HCT116 (cell line): ENCODE measurements at regions not wholly inside any gene's neighbourhood (a gene's known extent, or its start where the extent isn't known, plus 50 kb on each side); places are given as distances from the start of the nearest gene placed in this dataset.

Experiments used
- ATAC-seq: fragments of 200-7000 bp; cut with Tn5 transposase; 2 replicates; pipeline ENCODE4 v1.9.1; 2020; ENCODE audit warnings: mild to moderate bottlenecking, moderate library complexity
- BruUV-seq: library from RNA; stranded (reverse); fragments of 400-500 nt; replicated peaks from 2 replicates; lab custom pipeline; 2021; lab: Mats Ljungman, UMichigan
- CTCF ChIA-PET: fragments of 300-600 bp; sonication (Branson Sonifier 250); formaldehyde crosslinking; loops from one replicate; lab custom pipeline; 2021; ENCODE audit warnings: antibody characterized with exemption; lab: Charles Lee
- POLR2A ChIA-PET: fragments of 300-600, 350-600 bp; sonication (Branson Sonifier 250); formaldehyde crosslinking; loops from one replicate; lab custom pipeline; 2021; ENCODE audit warnings: antibody characterized with exemption; lab: Charles Lee
- RAD21 ChIA-PET, 2 experiments: fragments of 300-600 bp; sonication (Branson Sonifier 250); formaldehyde crosslinking; loops; one replicate each; lab custom pipeline; 2023; ENCODE audit warnings: low total read pairs in 2 of 2; ENCODE audit not compliant: uncharacterized antibody in 2 of 2, unreplicated experiment in 2 of 2, low non-redundant PET in 1 of 2; lab: Charles Lee
- DNase-seq: peaks from one replicate; pipeline ENCODE4 v3.0.0-alpha.2; 2010; ENCODE audit warnings: low read depth, low spot score
- H2AFZ ChIP-seq: fragments of 200-600 bp; shearing (Covaris generic), sonication (generic); 2 replicates; pipeline ENCODE4 v1.6.1; 2017; ENCODE audit warnings: low read depth, mixed run types, mixed read lengths, antibody characterized with exemption, low read length; ENCODE audit not compliant: poor library complexity, severe bottlenecking
- H3K27ac ChIP-seq: 2 replicates; pipeline ENCODE4 v1.5.1; 2012; ENCODE audit warnings: low read depth, low read length
- H3K27me3 ChIP-seq: fragments of 200-600 bp; sonication (generic); 2 replicates; pipeline ENCODE4 v1.6.1; 2016; ENCODE audit warnings: mixed run types, low read length, mixed read lengths; ENCODE audit not compliant: insufficient read depth
- H3K36me3 ChIP-seq, 2 experiments: fragments of 200-500 bp in 1 of 2; fragments of 200-600 bp in 1 of 2; sonication (Bioruptor generic) in 1 of 2; sonication (generic) in 1 of 2; 2 replicates each; pipeline versions ENCODE4 v1.5.1 to v1.6.1; 2014 to 2016; ENCODE audit warnings: low read length in 2 of 2, inconsistent platforms in 1 of 2, mixed read lengths in 1 of 2, mixed run types in 1 of 2; ENCODE audit not compliant: insufficient read depth in 2 of 2, control insufficient read depth in 1 of 2
- H3K4me1 ChIP-seq, 2 experiments: fragments of 200-600 bp in 1 of 2; sonication (generic) in 1 of 2; 2 replicates each; pipeline versions ENCODE4 v1.5.1 to v1.6.1; 2012 to 2017; ENCODE audit warnings: low read length in 2 of 2, inconsistent platforms in 1 of 2, mild to moderate bottlenecking in 1 of 2, mixed read lengths in 1 of 2, mixed run types in 1 of 2, moderate library complexity in 1 of 2; ENCODE audit not compliant: insufficient read depth in 2 of 2, control insufficient read depth in 1 of 2
- H3K4me2 ChIP-seq: fragments of 200-600 bp; sonication (generic); 2 replicates; pipeline ENCODE4 v1.6.1; 2017; ENCODE audit warnings: mixed run types, low read length, mixed read lengths
- H3K4me3 ChIP-seq, 2 experiments: fragments of 200-600 bp in 1 of 2; sonication (generic) in 1 of 2; replicated peaks in 1 of 2; 2 replicates each; pipeline ENCODE4 v1.5.1; 2011 to 2016; ENCODE audit warnings: low read length in 2 of 2, control low read depth in 1 of 2, low read depth in 1 of 2, mild to moderate bottlenecking in 1 of 2, mixed read lengths in 1 of 2, mixed run types in 1 of 2
- H3K79me2 ChIP-seq: fragments of 200-600 bp; sonication (generic); 2 replicates; pipeline ENCODE4 v1.6.1; 2017; ENCODE audit warnings: mild to moderate bottlenecking, mixed run types, low read length, moderate library complexity, mixed read lengths; ENCODE audit not compliant: insufficient read depth
- H3K9ac ChIP-seq: fragments of 200-600 bp; sonication (generic); 2 replicates; pipeline ENCODE4 v1.6.1; 2016; ENCODE audit warnings: low read length, mixed read lengths
- H3K9me2 ChIP-seq: fragments of 200-600 bp; sonication (generic), shearing (Covaris generic); 2 replicates; pipeline ENCODE4 v1.6.1; 2017; ENCODE audit warnings: mixed run types, mild to moderate bottlenecking, moderate library complexity; ENCODE audit not compliant: insufficient read depth
- H3K9me3 ChIP-seq, 2 experiments: fragments of 200-500 bp in 1 of 2; fragments of 200-600 bp in 1 of 2; sonication (Bioruptor generic) in 1 of 2; sonication (generic) in 1 of 2; 2 replicates each; pipeline ENCODE4 v1.6.1; 2014 to 2017; ENCODE audit warnings: low read length in 2 of 2, mixed read lengths in 2 of 2, inconsistent platforms in 1 of 2, low read depth in 1 of 2, mild to moderate bottlenecking in 1 of 2, mixed run types in 1 of 2, moderate library complexity in 1 of 2; ENCODE audit not compliant: control insufficient read depth in 1 of 2, insufficient read depth in 1 of 2
- H4K20me1 ChIP-seq: fragments of 200-600 bp; sonication (generic), shearing (Covaris generic); 2 replicates; pipeline ENCODE4 v1.6.1; 2017; ENCODE audit warnings: mixed run types, mild to moderate bottlenecking, moderate library complexity; ENCODE audit not compliant: insufficient read depth
- CBX3 ChIP-seq: IDR thresholded peaks from 2 replicates; pipeline ENCODE4 v1.6.1; 2012; ENCODE audit warnings: low read depth
- EGR1 ChIP-seq: IDR thresholded peaks from 2 replicates; pipeline ENCODE4 v1.6.1; 2012; ENCODE audit warnings: low read depth
- ELF1 ChIP-seq: IDR thresholded peaks from 2 replicates; pipeline ENCODE4 v1.6.1; 2012; ENCODE audit warnings: low read depth, borderline replicate concordance
- EZH2 ChIP-seq: fragments of 200-600 bp; sonication (generic); IDR thresholded peaks from 2 replicates; pipeline ENCODE4 v1.6.1; 2017; ENCODE audit warnings: antibody characterized with exemption, mixed run types
- EZH2phosphoT487 ChIP-seq: fragments of 200-600 bp; IDR thresholded peaks from 2 replicates; pipeline ENCODE4 v1.6.1; 2018; ENCODE audit warnings: antibody characterized with exemption, borderline replicate concordance
- FOSL1 ChIP-seq: IDR thresholded peaks from 2 replicates; pipeline ENCODE4 v1.6.1; 2012; ENCODE audit warnings: low read depth
- JUND ChIP-seq: IDR thresholded peaks from 2 replicates; pipeline ENCODE4 v1.6.1; 2012
- POLR2A ChIP-seq: IDR thresholded peaks from 2 replicates; pipeline ENCODE4 v1.7.0; 2011; ENCODE audit warnings: borderline replicate concordance; ENCODE audit not compliant: insufficient read depth, insufficient read length; ENCODE audit errors: extremely low read depth
- POLR2AphosphoS5 ChIP-seq: IDR thresholded peaks from 2 replicates; pipeline ENCODE4 v1.6.1; 2011; ENCODE audit warnings: mild to moderate bottlenecking, low read depth, low read length, moderate library complexity
- SIN3A ChIP-seq: IDR thresholded peaks from 2 replicates; pipeline ENCODE4 v1.6.1; 2012; ENCODE audit warnings: low read depth
- SP1 ChIP-seq: IDR thresholded peaks from 2 replicates; pipeline ENCODE4 v1.6.1; 2012; ENCODE audit warnings: low read depth
- SRF ChIP-seq: IDR thresholded peaks from 2 replicates; pipeline ENCODE4 v1.6.1; 2012; ENCODE audit warnings: low read depth
- YY1 ChIP-seq: IDR thresholded peaks from 2 replicates; pipeline ENCODE4 v1.6.1; 2011; ENCODE audit warnings: low read length, low read depth, moderate library complexity, mild to moderate bottlenecking; ENCODE audit not compliant: insufficient replicate concordance; ENCODE audit errors: extremely low read depth
- ZFX ChIP-seq: fragments of 450-650 bp; IDR thresholded peaks from 2 replicates; pipeline ENCODE4 v1.6.1; 2017
- ZNF274 ChIP-seq: fragments of 200-500 bp; sonication (Bioruptor generic); IDR thresholded peaks from 2 replicates; pipeline ENCODE4 v1.6.1; 2014; ENCODE audit warnings: mild to moderate bottlenecking, low read depth, low read length, inconsistent platforms
- intact Hi-C: fragments of 100-400 bp; cut with micrococcal nuclease; formaldehyde crosslinking; loops from 2 replicates; pipeline ENCODE4 v1.10.0; 2022
- TF ChIP-seq, protein P1 (sequence below), 3 experiments: fragments of 200-600 bp in 1 of 3; sonication (generic) in 1 of 3; IDR thresholded peaks in 2 of 3; conservative IDR thresholded peaks in 1 of 3; 2 replicates each; pipeline ENCODE4 v1.5.1; 2012 to 2017; ENCODE audit warnings: low read depth in 2 of 3, low read length in 2 of 3, antibody characterized with exemption in 1 of 3, borderline replicate concordance in 1 of 3, control low read depth in 1 of 3, mild to moderate bottlenecking in 1 of 3, mixed read lengths in 1 of 3, mixed run types in 1 of 3, moderate library complexity in 1 of 3; ENCODE audit not compliant: insufficient read depth in 1 of 3
- TF ChIP-seq, protein P2 (sequence below): IDR thresholded peaks from 2 replicates; pipeline ENCODE4 v1.6.1; 2012
- TF ChIP-seq, protein P3 (sequence below): IDR thresholded peaks from 2 replicates; pipeline ENCODE4 v1.6.1; 2012
- TF ChIP-seq, protein P4 (sequence below): IDR thresholded peaks from 2 replicates; pipeline ENCODE4 v1.6.1; 2012; ENCODE audit warnings: low read depth
- TF ChIP-seq, protein P5 (sequence below): IDR thresholded peaks from 2 replicates; pipeline ENCODE4 v1.6.1; 2011; ENCODE audit warnings: mild to moderate bottlenecking, low read length, moderate library complexity; ENCODE audit not compliant: insufficient replicate concordance; ENCODE audit errors: extremely low read depth

DNA sequence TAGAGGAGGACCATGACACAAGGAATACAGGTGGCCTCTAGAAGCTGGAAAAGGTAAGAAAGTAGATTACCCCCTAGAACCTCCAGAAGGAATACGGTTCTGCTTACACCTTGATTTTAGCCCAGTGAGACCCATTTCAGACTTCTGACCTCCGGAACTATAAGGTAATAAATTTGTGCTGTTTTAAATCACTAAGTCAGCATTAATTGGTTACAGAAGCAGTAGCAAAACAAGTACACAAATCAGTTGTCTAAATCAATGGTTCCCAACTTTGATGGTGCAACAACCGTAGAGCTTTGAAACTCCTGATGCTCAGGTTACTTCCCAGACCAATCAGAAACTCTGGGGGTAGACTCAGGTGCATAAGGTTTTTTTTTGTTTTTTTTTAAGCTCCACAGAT lies 113.6 kb downstream of the RTL9 start:
- no peaks in the 10 kb centered on the region for H3K79me2 ChIP-seq
- H3K9me2 ChIP-seq = no peaks in the 10 kb centered on the region
- no peak overlapping the region for H3K4me2 ChIP-seq
- peaks cover 5% of the 10 kb centered on the region; the same call in 1 of the 2 replicates for H3K27me3 ChIP-seq
- no peak overlapping the region for H3K4me3 ChIP-seq
- RAD21 ChIA-PET = no interaction called here
- TF ChIP-seq, protein P1, sequence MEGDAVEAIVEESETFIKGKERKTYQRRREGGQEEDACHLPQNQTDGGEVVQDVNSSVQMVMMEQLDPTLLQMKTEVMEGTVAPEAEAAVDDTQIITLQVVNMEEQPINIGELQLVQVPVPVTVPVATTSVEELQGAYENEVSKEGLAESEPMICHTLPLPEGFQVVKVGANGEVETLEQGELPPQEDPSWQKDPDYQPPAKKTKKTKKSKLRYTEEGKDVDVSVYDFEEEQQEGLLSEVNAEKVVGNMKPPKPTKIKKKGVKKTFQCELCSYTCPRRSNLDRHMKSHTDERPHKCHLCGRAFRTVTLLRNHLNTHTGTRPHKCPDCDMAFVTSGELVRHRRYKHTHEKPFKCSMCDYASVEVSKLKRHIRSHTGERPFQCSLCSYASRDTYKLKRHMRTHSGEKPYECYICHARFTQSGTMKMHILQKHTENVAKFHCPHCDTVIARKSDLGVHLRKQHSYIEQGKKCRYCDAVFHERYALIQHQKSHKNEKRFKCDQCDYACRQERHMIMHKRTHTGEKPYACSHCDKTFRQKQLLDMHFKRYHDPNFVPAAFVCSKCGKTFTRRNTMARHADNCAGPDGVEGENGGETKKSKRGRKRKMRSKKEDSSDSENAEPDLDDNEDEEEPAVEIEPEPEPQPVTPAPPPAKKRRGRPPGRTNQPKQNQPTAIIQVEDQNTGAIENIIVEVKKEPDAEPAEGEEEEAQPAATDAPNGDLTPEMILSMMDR (IDR thresholded peaks at IDR 0.05 in 2 of 3, conservative IDR thresholded peaks at IDR 0.05 in 1 of 3; ENCODE audit: borderline replicate concordance in 1 of 3, insufficient read depth in 1 of 3, low read depth in 2 of 3, low read length in 2 of 3) = no peak
- TF ChIP-seq EZH2 = no peak
- no peak for TF ChIP-seq POLR2A
- TF ChIP-seq SP1 = no peak
- TF ChIP-seq ZNF274 = no peak
- no peak for TF ChIP-seq SRF
- TF ChIP-seq ELF1 = no peak
- TF ChIP-seq, protein P2, sequence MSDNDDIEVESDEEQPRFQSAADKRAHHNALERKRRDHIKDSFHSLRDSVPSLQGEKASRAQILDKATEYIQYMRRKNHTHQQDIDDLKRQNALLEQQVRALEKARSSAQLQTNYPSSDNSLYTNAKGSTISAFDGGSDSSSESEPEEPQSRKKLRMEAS = no peak
- no peak for TF ChIP-seq CBX3
- TF ChIP-seq ZFX = no peak
- no peak for TF ChIP-seq POLR2AphosphoS5
- TF ChIP-seq, protein P3, sequence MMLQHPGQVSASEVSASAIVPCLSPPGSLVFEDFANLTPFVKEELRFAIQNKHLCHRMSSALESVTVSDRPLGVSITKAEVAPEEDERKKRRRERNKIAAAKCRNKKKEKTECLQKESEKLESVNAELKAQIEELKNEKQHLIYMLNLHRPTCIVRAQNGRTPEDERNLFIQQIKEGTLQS = no peak
- no peak for TF ChIP-seq EGR1
- TF ChIP-seq JUND = no peak
- TF ChIP-seq, protein P4, sequence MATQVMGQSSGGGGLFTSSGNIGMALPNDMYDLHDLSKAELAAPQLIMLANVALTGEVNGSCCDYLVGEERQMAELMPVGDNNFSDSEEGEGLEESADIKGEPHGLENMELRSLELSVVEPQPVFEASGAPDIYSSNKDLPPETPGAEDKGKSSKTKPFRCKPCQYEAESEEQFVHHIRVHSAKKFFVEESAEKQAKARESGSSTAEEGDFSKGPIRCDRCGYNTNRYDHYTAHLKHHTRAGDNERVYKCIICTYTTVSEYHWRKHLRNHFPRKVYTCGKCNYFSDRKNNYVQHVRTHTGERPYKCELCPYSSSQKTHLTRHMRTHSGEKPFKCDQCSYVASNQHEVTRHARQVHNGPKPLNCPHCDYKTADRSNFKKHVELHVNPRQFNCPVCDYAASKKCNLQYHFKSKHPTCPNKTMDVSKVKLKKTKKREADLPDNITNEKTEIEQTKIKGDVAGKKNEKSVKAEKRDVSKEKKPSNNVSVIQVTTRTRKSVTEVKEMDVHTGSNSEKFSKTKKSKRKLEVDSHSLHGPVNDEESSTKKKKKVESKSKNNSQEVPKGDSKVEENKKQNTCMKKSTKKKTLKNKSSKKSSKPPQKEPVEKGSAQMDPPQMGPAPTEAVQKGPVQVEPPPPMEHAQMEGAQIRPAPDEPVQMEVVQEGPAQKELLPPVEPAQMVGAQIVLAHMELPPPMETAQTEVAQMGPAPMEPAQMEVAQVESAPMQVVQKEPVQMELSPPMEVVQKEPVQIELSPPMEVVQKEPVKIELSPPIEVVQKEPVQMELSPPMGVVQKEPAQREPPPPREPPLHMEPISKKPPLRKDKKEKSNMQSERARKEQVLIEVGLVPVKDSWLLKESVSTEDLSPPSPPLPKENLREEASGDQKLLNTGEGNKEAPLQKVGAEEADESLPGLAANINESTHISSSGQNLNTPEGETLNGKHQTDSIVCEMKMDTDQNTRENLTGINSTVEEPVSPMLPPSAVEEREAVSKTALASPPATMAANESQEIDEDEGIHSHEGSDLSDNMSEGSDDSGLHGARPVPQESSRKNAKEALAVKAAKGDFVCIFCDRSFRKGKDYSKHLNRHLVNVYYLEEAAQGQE = no peak
- no peak for TF ChIP-seq EZH2phosphoT487
- TF ChIP-seq, protein P5, sequence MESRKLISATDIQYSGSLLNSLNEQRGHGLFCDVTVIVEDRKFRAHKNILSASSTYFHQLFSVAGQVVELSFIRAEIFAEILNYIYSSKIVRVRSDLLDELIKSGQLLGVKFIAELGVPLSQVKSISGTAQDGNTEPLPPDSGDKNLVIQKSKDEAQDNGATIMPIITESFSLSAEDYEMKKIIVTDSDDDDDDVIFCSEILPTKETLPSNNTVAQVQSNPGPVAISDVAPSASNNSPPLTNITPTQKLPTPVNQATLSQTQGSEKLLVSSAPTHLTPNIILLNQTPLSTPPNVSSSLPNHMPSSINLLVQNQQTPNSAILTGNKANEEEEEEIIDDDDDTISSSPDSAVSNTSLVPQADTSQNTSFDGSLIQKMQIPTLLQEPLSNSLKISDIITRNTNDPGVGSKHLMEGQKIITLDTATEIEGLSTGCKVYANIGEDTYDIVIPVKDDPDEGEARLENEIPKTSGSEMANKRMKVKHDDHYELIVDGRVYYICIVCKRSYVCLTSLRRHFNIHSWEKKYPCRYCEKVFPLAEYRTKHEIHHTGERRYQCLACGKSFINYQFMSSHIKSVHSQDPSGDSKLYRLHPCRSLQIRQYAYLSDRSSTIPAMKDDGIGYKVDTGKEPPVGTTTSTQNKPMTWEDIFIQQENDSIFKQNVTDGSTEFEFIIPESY = no peak
- TF ChIP-seq FOSL1 = no peak
- no peak for TF ChIP-seq SIN3A
- TF ChIP-seq YY1 = no peak
- TF ChIP-seq, all 23 proteins: peak for 0
- Histone ChIP-seq H3K4me1 (no peaks in the 10 kb centered on the region), H3K27ac (no peak overlapping the region), H4K20me1 (no peaks in the 10 kb centered on the region), H2AFZ (no peak overlapping the region), H3K9me3 (no peaks in the 10 kb centered on the region), H3K9ac (no peak overlapping the region), H3K36me3 (no peaks in the 10 kb centered on the region)
- intact Hi-C loops = no loop called here
- DNase-seq = no peak
- no peak for ATAC-seq
- ChIA-PET CTCF (no interaction called here), POLR2A (no interaction called here)
- no TSS peak for BruUV-seq
